Activated CD4-positive, alpha-beta T cell treated with anti-CD3 and anti-CD28 coated beads, Interleukin-2, amount 10 ng/mL, durations not matched to agents 7 days and 5 days (primary cell): ENCODE measurements at regions not wholly inside any gene's neighbourhood (a gene's known extent, or its start where the extent isn't known, plus 50 kb on each side); places are given as distances from the start of the nearest gene placed in this dataset.
"Not testable (repeated sequence)": the region's sequence is repeated elsewhere in the genome, so short reads cannot be mapped to it uniquely, and the experiment has no call there.

ENCODE experiments used
- CTCF ChIA-PET: fragments of 350-600 bp; sonication (Branson Sonifier 250); formaldehyde crosslinking; loops from one replicate; lab custom pipeline; 2021; ENCODE audit warnings: antibody characterized with exemption; lab: Charles Lee
- POLR2A ChIA-PET: fragments of 350-600 bp; sonication (Branson Sonifier 250); formaldehyde crosslinking; loops from one replicate; lab custom pipeline; 2021; ENCODE audit warnings: antibody characterized with exemption; lab: Charles Lee
- DNase-seq: peaks from one replicate; pipeline ENCODE4 v3.0.0-alpha.2; 2020
- H3K27ac Mint-ChIP-seq: one replicate; pipeline ENCODE4 v1.8.0; 2021; ENCODE audit warnings: mild to moderate bottlenecking, moderate library complexity, mixed read lengths
- H3K27me3 Mint-ChIP-seq: one replicate; pipeline ENCODE4 v1.8.0; 2021; ENCODE audit warnings: mixed read lengths
- H3K36me3 Mint-ChIP-seq: one replicate; pipeline ENCODE4 v1.8.0; 2021; ENCODE audit warnings: low read depth, mixed read lengths
- H3K4me1 Mint-ChIP-seq: one replicate; pipeline ENCODE4 v1.8.0; 2021; ENCODE audit warnings: mixed read lengths
- H3K4me3 Mint-ChIP-seq: one replicate; pipeline ENCODE4 v1.8.0; 2021; ENCODE audit warnings: mild to moderate bottlenecking, moderate library complexity, mixed read lengths
- H3K9me3 Mint-ChIP-seq: one replicate; pipeline ENCODE4 v1.8.0; 2021; ENCODE audit warnings: mixed read lengths

DNA sequence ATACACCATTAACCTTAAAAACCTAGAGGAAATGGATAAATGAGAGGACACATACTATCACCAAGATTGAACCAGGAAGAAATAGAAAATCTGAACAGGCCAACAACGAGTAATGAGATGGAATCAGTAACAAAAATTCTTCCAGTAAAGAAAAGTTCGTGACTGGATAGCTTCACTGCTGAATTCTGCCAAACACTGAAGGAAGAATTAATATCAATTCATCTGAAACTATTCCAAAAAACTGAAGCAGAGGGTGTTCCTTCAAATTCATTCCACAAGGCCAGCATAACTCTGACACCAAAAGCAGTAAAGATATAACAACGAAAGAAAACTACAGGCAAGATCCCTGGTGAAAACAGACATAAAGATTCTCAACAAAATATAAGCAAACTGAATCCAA is 195.8 kb upstream of the GPR149 start:
- POLR2A ChIA-PET = no interaction called here
- CTCF ChIA-PET = no interaction called here
- peaks cover 7% of the 10 kb centered on the region for H3K9me3 Mint-ChIP-seq
- DNase-seq = no peak
- no peaks in the 10 kb centered on the region for H3K27me3 Mint-ChIP-seq
- no peak overlapping the region for H3K4me3 Mint-ChIP-seq
- H3K36me3 Mint-ChIP-seq = no peaks in the 10 kb centered on the region
- no peak overlapping the region for H3K27ac Mint-ChIP-seq
- H3K4me1 Mint-ChIP-seq = no peaks in the 10 kb centered on the region

GRCh38 chr3:154619621-154620020 is 189.6 kb upstream of the GPR149 start:
- POLR2A ChIA-PET, H3K27me3 Mint-ChIP-seq, H3K4me1 Mint-ChIP-seq, H3K4me3 Mint-ChIP-seq, H3K27ac Mint-ChIP-seq, H3K36me3 Mint-ChIP-seq, H3K9me3 Mint-ChIP-seq, DNase-seq, CTCF ChIA-PET: not testable (repeated sequence)

- no peaks in the 10 kb centered on the region for H3K4me1 Mint-ChIP-seq
- no peak overlapping the region for H3K27ac Mint-ChIP-seq
- H3K4me3 Mint-ChIP-seq = no peak overlapping the region
- ChIA-PET CTCF (no interaction called here), POLR2A (no interaction called here)
- H3K27me3 Mint-ChIP-seq = no peaks in the 10 kb centered on the region
- no peaks in the 10 kb centered on the region for H3K36me3 Mint-ChIP-seq
- DNase-seq = no peak
- peaks cover 4% of the 10 kb centered on the region for H3K9me3 Mint-ChIP-seq
Measured at GRCh38 chr3:154616298-154616697, 186.3 kb upstream of the GPR149 start.

- POLR2A ChIA-PET = no interaction called here
- H3K36me3 Mint-ChIP-seq = no peaks in the 10 kb centered on the region
- DNase-seq = no peak
- H3K4me1 Mint-ChIP-seq = no peaks in the 10 kb centered on the region
- H3K9me3 Mint-ChIP-seq = peaks cover 2% of the 10 kb centered on the region
- no peak overlapping the region for H3K4me3 Mint-ChIP-seq
- H3K27ac Mint-ChIP-seq = no peak overlapping the region
- no peaks in the 10 kb centered on the region for H3K27me3 Mint-ChIP-seq
- CTCF ChIA-PET = no interaction called here
Measured at GRCh38 chr3:154615471-154615870, 185.5 kb upstream of the GPR149 start.

- peaks cover 2% of the 10 kb centered on the region for H3K9me3 Mint-ChIP-seq
- DNase-seq = no peak
- H3K27ac Mint-ChIP-seq = no peak overlapping the region
Measured at GRCh38 chr3:154614601-154615000, 184.6 kb upstream of the GPR149 start.

DNA sequence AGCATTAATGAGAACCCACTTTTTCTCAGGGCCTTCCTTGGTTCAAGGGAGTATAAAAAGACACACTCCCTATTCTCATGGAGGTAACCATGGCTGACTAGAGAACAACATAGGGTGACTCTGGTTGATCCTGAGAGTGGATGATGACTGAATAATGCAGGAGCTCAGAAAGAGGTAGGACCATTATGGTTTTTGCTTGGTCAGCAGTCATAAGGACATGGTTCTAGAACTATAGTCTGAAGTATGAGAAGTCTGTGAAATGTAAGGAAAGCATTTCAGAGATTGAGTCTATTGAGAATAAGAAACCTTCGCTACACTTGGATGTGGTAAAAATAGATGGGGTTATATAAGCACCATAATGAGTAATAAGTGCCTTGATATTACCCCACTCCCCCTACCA is 184.1 kb upstream of the GPR149 start:
- no peak for DNase-seq
- CTCF ChIA-PET = no interaction called here
- Mint-ChIP-seq H3K4me3 (no peak overlapping the region), H3K4me1 (no peaks in the 10 kb centered on the region), H3K27ac (no peak overlapping the region), H3K27me3 (no peaks in the 10 kb centered on the region), H3K36me3 (no peaks in the 10 kb centered on the region), H3K9me3 (peaks cover 2% of the 10 kb centered on the region)
- POLR2A ChIA-PET = no interaction called here

More at GRCh38 chr3:154614601-154615000, 184.6 kb upstream of the GPR149 start:
- Mint-ChIP-seq H3K27me3 (no peaks in the 10 kb centered on the region), H3K36me3 (no peaks in the 10 kb centered on the region), H3K4me1 (no peaks in the 10 kb centered on the region), H3K4me3 (no peak overlapping the region)
- POLR2A ChIA-PET = no interaction called here
- CTCF ChIA-PET = no interaction called here

DNA sequence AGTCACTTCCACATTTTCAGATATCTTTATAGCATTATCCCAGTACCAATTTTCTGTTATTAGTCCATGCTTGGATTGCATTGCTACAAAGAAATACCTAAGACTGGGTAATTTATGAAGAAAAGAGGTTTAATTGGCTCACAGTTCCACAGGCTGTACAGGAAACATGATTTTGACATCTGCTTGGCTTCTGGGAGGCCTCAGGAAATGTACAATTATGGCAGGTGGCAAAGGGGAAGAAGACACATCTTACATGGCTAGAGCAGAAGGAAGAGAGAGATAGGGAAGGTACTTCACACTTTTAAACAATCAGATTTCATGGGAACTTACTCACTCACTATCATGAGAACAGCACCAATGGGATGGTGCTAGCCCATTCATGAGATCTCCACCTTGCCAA is 172.3 kb upstream of the GPR149 start:
- CTCF ChIA-PET = no interaction called here
- Mint-ChIP-seq H3K9me3 (no peaks in the 10 kb centered on the region), H3K4me3 (no peak overlapping the region), H3K36me3 (no peaks in the 10 kb centered on the region), H3K27me3 (no peaks in the 10 kb centered on the region), H3K27ac (no peak overlapping the region), H3K4me1 (no peaks in the 10 kb centered on the region)
- POLR2A ChIA-PET = no interaction called here
- no peak for DNase-seq

GRCh38 chr3:154598166-154598565 is 168.2 kb upstream of the GPR149 start:
- no peak overlapping the region for H3K4me3 Mint-ChIP-seq
- no peak overlapping the region for H3K27ac Mint-ChIP-seq
- no peaks in the 10 kb centered on the region for H3K36me3 Mint-ChIP-seq
- peaks cover 2% of the 10 kb centered on the region for H3K9me3 Mint-ChIP-seq
- no peaks in the 10 kb centered on the region for H3K27me3 Mint-ChIP-seq
- ChIA-PET POLR2A (no interaction called here), CTCF (no interaction called here)
- no peaks in the 10 kb centered on the region for H3K4me1 Mint-ChIP-seq
- DNase-seq = no peak

DNA sequence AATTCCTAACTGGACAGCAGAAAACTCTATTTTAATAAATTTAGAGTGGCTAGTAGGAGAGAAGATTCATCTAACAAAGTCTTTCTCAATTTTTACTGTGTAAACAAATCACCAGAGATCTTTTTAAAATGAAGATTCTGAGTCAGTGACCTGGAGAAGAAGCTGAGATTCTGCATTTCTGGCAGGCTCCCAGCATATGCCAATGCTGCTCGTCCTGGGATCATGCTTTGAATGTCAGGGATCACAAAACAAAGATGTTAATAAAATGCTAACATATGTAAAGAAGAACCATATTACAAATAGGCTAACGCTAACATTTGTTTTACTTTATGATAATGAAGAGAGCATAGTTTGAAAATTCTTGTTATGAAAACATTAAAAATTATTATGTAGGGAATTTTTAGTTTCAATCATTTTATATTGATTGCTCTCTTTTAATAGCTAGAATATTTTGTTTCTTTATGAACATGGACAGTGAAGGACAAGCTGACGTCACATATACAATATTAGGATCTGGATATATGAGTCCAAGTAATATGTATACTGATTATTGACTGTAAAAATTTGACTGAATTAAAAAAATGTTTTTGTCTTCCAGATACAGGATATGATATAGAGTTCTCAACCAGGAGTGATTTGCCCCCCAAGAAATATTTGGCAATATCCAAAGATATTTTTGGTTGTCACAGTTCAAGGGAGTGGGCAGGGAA is 160.8 kb upstream of the GPR149 start:
- no peaks in the 10 kb centered on the region for H3K27me3 Mint-ChIP-seq
- no peak for DNase-seq
- H3K4me3 Mint-ChIP-seq = no peak overlapping the region
- no peak overlapping the region for H3K27ac Mint-ChIP-seq
- H3K9me3 Mint-ChIP-seq = no peaks in the 10 kb centered on the region
- CTCF ChIA-PET = no interaction called here
- H3K36me3 Mint-ChIP-seq = no peaks in the 10 kb centered on the region
- no peaks in the 10 kb centered on the region for H3K4me1 Mint-ChIP-seq
- POLR2A ChIA-PET = no interaction called here

- no peak for DNase-seq
- ChIA-PET POLR2A (no interaction called here), CTCF (no interaction called here)
- Mint-ChIP-seq H3K4me1 (no peaks in the 10 kb centered on the region), H3K4me3 (no peak overlapping the region), H3K27me3 (no peaks in the 10 kb centered on the region), H3K9me3 (no peaks in the 10 kb centered on the region), H3K36me3 (no peaks in the 10 kb centered on the region), H3K27ac (no peak overlapping the region)
Measured at GRCh38 chr3:154588831-154589230, 158.8 kb upstream of the GPR149 start.

DNA sequence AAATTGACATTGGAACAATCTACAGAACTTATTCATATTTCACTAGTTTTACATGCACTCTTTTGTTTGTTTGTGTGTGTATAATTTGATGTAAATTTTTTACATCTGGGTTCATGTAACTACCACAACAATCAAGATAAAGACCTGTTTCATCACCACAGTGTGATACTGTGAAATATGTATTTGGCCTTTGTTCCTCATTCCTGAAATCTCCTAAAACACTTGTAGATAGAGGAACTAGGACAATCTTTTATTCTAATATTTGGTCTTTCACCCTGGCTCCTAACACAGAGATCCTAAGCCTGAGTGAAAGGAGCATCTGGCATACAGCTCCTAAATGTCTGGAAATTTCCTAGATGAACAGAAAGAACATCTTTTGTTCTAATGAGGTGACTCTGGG is 155.0 kb upstream of the GPR149 start:
- ChIA-PET CTCF (no interaction called here), POLR2A (no interaction called here)
- Mint-ChIP-seq H3K9me3 (no peaks in the 10 kb centered on the region), H3K4me3 (no peak overlapping the region), H3K36me3 (no peaks in the 10 kb centered on the region), H3K4me1 (no peaks in the 10 kb centered on the region), H3K27ac (no peak overlapping the region), H3K27me3 (no peaks in the 10 kb centered on the region)
- no peak for DNase-seq

DNA sequence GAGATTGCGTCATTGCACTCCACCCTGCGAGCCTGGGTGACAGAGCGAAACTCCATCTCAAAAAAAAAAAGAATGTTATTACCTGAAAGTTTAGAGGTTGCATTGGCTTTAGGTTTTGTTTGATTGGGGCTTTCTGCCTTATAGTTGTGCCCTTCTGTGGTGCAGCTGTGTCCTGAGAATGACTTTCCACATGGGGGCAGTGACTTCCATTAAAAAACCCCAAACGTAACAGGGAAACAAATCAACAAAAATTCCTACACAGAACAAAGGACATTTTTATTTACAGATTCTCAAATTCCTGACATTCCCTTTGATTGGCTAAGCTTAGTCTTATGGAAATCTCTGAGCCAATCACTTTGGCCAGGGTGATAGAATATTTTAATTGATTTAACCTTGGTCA is 154.1 kb upstream of the GPR149 start:
- Mint-ChIP-seq H3K36me3 (no peaks in the 10 kb centered on the region), H3K4me3 (no peak overlapping the region), H3K9me3 (no peaks in the 10 kb centered on the region), H3K4me1 (no peaks in the 10 kb centered on the region), H3K27ac (no peak overlapping the region), H3K27me3 (no peaks in the 10 kb centered on the region)
- ChIA-PET POLR2A (no interaction called here), CTCF (no interaction called here)
- no peak for DNase-seq

GRCh38 chr3:154583086-154583634 is 153.2 kb upstream of the GPR149 start:
- H3K27me3 Mint-ChIP-seq = no peaks in the 10 kb centered on the region
- POLR2A ChIA-PET = no interaction called here
- no peak overlapping the region for H3K4me3 Mint-ChIP-seq
- no peak for DNase-seq
- CTCF ChIA-PET = no interaction called here
- H3K4me1 Mint-ChIP-seq = no peaks in the 10 kb centered on the region
- H3K9me3 Mint-ChIP-seq = no peaks in the 10 kb centered on the region
- no peak overlapping the region for H3K27ac Mint-ChIP-seq
- H3K36me3 Mint-ChIP-seq = no peaks in the 10 kb centered on the region

DNA sequence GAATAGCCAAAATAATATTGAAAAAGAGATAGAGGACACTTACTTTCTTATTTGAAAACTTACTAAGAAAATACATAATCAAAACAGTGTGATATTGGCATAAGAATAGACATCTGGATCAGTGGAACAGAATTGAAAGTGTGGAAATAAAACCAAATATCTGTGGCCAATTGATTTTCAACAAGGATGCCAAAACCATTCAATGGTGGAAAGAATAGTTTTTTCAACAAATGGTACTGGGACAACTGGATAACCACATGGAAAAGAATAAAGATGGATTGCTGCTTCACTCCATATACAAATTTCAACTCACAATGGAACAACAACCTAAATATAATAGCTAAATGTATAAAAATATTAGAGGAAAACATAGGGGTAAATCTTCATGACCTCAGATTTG is 152.5 kb upstream of the GPR149 start:
- Mint-ChIP-seq H3K4me1 (no peaks in the 10 kb centered on the region), H3K27ac (no peak overlapping the region), H3K36me3 (no peaks in the 10 kb centered on the region), H3K9me3 (no peaks in the 10 kb centered on the region), H3K4me3 (no peak overlapping the region), H3K27me3 (no peaks in the 10 kb centered on the region)
- ChIA-PET CTCF (no interaction called here), POLR2A (no interaction called here)
- DNase-seq = no peak
